ENCODE measurements at regions not wholly inside any gene's neighbourhood (a gene's known extent, or its start where the extent isn't known, plus 50 kb on each side); places are given as distances from the start of the nearest gene placed in this dataset.
A peak's percentile ranks its signal among the peaks of the same experiment; 100 is the strongest.

GRCh38 chr10:25756784-25757183 is 177.2 kb upstream of the MYO3A start:
- no peak for ATAC-seq
- no peak overlapping the region for H3K4me3 ChIP-seq
- 93 to 96% (median 94%) methylated on average over 24 of the region's 24 CpGs for WGBS, 4 donors
- no peaks in the 10 kb centered on the region for H3K9me3 ChIP-seq
- H3K27ac ChIP-seq = no peak overlapping the region
- no peaks in the 10 kb centered on the region for H3K4me1 ChIP-seq
- H3K27me3 ChIP-seq = no peaks in the 10 kb centered on the region
- no peak for TF ChIP-seq POLR2A (IDR thresholded peaks at IDR 0.05)
- no peak for TF ChIP-seq CTCF (IDR thresholded peaks at IDR 0.05)
- no peaks in the 10 kb centered on the region for H3K36me3 ChIP-seq
- intact Hi-C loops (cut with DNase I) = no loop called here
- no peak for DNase-seq

- no peaks in the 10 kb centered on the region for H3K27me3 ChIP-seq
- no peaks in the 10 kb centered on the region for H3K9me3 ChIP-seq
- TF ChIP-seq CTCF (IDR thresholded peaks at IDR 0.05) (peak in 10 of 12 donors; percentile 24 to 58 (median 38)), POLR2A (IDR thresholded peaks at IDR 0.05) (no peak)
- H3K27ac ChIP-seq = no peak overlapping the region
- ATAC-seq (no peak), DNase-seq (no peak)
- H3K4me3 ChIP-seq = no peak overlapping the region
- intact Hi-C loops (cut with DNase I) = no loop called here
- H3K36me3 ChIP-seq = no peaks in the 10 kb centered on the region
- no peaks in the 10 kb centered on the region for H3K4me1 ChIP-seq
These were observed 176.0 kb upstream of the MYO3A start for GRCh38 chr10:25758041-25758457.

- no peak overlapping the region for H3K4me3 ChIP-seq
- TF ChIP-seq CTCF (IDR thresholded peaks at IDR 0.05) (no peak), POLR2A (IDR thresholded peaks at IDR 0.05) (no peak)
- WGBS, 4 donors = 9 to 21% (median 14%) methylated on average over 1 of the region's 1 CpG
- no peak overlapping the region for H3K27ac ChIP-seq
- H3K9me3 ChIP-seq = no peaks in the 10 kb centered on the region
- no peaks in the 10 kb centered on the region for H3K27me3 ChIP-seq
- H3K36me3 ChIP-seq = no peaks in the 10 kb centered on the region
- intact Hi-C loops (cut with DNase I) = no loop called here
- no peaks in the 10 kb centered on the region for H3K4me1 ChIP-seq
- no peak for DNase-seq
- no peak for ATAC-seq
These were observed 175.5 kb upstream of the MYO3A start for GRCh38 chr10:25758511-25758910.

GRCh38 chr10:25761937-25762336 is 172.1 kb upstream of the MYO3A start:
- no peak for ATAC-seq

More at GRCh38 chr10:25761937-25762336, 172.1 kb upstream of the MYO3A start:
- Histone ChIP-seq H3K27me3 (peaks cover 0 to 16% (median 5%) of the 10 kb centered on the region in 9 donors), H3K36me3 (no peaks in the 10 kb centered on the region), H3K4me3 (no peak overlapping the region), H3K4me1 (no peaks in the 10 kb centered on the region), H3K9me3 (no peaks in the 10 kb centered on the region), H3K27ac (no peak overlapping the region)
- 63 to 69% (median 67%) methylated on average over 4 of the region's 4 CpGs for WGBS, 4 donors
- DNase-seq = no peak
- TF ChIP-seq POLR2A (IDR thresholded peaks at IDR 0.05) = no peak
- no peak for TF ChIP-seq CTCF (IDR thresholded peaks at IDR 0.05)
- intact Hi-C loops (cut with DNase I) = no loop called here
